Activated T-cell treated with anti-CD3 and anti-CD28 coated beads for 4 hours (primary cell): ENCODE measurements at regions not wholly inside any gene's neighbourhood (a gene's known extent, or its start where the extent isn't known, plus 50 kb on each side); places are given as distances from the start of the nearest gene placed in this dataset.

Source experiments
- DNase-seq: peaks from one replicate; pipeline ENCODE4 v3.0.0-alpha.2; 2020

DNA sequence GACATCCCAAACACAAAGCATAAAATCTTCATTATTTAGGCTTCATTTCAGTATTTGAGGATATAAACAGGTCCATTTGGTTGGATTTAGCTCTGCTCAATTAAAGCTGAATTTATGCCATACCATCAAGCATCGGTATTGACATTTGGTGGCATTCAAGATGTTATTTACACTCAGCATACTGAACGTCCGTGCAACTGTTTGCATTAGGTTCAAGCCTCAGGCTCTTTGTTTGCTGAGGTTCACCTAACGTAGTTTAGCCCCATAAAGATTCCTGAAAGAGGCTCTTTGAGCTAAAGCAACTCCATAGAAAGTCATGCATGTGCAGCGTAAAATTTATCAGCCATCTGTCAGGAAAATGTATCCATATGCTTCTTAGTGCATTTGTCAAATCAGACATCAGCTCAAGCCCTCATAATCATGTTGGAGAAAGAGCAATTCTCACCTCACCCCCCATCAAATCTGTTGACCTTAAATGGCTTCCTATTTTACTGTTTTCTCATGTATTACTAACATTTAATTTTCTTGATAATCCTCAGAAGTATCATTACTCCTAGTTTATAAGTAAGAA, 366.9 kb downstream of the EPHA4 start:
- DNase-seq: no peak

DNA sequence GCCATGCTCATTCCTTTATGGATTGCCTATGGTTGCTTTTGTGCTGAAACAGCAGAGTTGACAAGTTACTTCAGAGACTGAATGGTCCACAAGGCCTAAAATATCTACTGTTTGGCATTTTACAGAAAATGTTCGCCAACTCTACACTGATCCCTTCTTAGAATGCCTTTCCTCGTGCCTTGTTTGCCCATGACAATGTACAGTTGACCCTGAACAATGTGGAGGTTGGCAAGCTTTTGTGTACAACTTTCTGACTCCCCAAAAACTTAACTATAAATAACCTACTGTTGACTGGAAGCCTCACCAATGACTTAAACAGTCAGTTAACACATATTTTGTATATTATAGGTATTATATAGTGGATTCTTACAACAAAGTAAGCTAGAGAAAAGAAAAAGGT, 361.4 kb downstream of the EPHA4 start:
- no peak for DNase-seq

DNA sequence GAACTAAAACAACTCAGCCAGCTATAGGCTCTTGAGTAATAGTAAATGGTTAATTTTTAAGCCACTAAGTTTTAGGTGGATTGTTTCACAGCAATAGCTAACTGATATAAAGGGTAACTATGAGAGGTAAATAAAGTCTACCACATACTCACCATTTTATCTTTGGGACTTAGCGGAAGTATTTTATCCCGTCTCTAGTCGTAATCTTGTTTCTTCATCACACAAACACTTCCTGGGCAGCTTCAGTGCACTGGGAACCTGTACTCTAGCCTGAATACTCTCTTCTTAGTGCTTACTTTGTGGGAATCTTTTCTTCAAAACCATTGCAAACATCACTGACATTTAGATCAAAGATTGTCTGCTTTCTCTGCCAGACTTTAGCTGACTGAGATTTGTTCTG, 360.5 kb downstream of the EPHA4 start:
- no peak for DNase-seq

DNA sequence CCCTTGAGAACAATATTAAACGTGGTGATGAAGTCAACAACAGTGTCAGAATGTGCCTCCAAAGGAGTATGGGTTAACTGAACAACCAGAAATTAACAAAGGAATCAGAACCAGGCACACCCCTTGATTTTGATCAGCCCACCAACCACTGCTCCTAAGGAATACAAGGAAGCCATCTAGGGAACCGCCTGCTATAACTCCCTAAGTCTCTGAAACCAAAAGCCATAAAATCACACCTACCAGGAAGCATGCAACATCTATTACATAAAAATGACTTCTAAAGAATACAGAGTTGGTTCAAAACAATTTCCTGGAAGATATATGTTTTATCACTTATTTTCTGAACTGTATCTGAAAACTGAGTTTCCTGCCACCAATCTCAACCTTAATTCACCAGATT, 360.0 kb downstream of the EPHA4 start:
- no peak for DNase-seq

DNA sequence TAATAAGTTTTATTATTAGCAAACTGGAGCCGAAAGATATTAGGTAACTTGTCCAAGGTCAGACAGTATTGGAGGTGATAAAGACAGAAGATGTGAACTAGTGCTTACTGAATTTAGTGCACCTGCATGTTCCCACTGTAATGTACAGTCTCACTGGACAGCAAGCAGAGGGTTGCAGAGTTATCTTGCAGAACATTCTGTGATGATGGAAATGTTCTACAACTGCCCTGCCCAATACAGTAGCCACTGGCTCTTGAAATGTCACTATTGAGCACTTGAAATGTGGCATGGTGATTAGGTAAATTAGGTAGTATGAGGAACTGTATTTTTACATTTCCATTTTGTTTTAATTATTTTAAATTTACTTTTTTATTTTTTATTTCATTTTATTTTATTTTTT, 356.6 kb downstream of the EPHA4 start:
- no peak for DNase-seq

DNA sequence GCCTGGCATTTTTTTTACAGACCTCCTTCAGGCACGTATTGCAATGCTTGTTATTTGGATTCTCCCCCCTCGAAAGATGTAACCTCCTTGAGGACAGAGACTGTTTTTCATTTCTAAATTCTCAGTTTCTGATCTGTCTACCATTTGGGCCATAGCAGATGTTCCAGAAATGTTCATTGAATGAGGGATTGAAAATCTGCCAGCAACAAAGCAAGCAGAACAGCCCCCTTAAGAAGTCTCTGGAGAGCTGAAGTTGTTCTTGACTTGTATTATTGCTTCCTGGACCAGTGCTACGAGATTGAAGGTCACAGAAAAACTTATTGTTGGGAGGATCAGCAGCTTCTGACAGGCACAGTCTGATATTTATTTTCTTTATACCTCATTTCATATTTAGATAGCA, 355.5 kb downstream of the EPHA4 start:
- DNase-seq: no peak

DNA sequence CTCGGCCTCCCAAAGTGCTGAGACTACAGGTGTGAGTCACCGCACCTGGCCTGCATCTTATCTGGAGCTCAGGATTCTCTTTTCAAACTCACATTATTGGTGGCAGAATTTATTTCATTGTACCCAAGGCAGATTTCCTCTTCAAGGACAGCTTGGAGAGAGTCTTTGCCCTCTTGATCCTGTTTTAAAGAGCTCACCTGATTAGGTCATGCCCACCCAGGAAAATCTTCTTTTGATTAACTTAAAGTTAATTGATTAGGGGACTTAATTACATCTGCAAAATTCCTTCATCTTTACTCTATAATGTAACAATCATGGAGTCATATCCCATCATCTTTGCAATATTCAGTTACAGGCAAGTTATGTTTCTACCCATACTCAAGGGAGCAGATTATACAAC, 346.4 kb downstream of the EPHA4 start:
- DNase-seq: no peak

DNA sequence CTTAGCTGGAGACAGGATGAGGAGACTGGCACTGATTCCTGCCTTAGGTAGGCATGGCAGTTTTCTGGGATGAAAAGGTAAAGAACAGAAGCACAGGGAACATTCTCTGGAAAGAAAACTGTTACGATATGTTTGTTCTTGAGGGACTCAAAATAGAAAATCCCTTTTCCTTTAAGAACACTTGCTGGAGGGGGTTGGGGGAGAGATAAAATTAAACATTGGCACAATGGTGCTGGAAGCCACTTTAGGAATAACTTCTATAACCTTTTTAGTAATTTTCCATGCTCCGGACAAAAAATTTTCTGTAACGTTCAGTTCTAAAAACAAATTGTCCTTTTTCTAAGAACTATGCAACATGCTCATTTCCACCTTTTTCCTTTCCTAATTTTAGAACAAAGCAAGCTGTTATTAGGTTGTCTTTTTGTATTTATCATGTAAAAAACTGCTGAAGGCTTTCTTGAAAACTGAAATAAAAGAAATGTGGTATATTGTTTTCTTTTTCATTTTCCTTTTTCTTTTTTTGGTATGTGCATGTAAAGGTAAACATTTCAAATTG, 343.8 kb downstream of the EPHA4 start:
- DNase-seq: no peak

DNA sequence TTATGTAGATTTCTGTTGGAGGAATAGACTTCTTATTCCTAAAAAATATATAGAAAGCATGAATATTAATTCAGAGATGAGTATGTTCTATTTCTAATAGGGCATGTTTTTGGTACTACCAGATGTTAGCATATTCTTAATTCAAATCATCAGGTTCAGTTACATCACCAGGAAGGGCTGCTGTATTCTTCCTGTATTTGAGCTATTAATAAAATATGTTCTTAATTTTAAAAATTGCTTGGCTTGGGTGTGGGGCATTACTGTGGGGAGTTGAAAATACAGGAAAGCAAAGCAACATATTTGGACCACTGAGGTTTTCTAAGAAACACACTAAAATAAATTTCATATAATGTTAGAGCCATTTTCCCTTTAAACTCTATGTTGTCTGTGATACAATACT, 343.0 kb downstream of the EPHA4 start:
- DNase-seq: no peak

DNA sequence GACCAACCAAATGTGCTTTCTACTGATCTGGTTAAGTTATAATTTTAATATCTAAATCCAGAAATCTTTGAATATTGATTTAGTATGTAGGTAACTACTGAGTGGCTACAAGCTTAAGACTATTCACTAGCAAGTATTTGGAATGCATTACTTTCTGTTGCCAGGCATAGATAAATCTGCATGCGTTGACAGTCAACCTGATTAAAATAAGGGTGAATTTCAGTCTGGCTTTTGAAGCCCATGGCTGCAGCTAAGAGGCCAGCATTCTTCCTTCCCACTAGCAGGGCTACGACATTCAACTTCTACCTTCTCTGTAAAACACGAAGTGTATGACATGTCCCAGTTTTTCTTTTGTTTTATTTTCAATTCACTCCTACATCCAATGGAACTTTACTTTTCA, 340.6 kb downstream of the EPHA4 start:
- no peak for DNase-seq

DNA sequence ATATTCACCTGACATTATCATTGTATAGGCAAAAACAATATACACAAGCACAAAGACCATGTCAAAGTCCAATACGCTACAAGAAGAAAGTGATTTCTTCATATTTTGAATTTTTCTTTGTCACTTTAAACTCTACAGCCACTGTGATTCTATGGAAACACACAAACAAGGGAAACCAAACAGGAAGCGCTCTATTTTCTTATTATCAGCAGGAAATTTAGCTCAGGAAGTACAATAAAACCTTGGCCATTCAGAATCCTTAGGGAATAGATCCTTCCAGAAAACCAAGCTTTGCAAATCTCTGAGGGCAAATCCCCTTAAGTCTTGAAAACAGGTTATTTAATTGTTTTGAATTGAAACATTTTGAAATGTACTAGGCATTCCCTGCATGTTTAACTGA, 336.2 kb downstream of the EPHA4 start:
- DNase-seq: no peak

DNA sequence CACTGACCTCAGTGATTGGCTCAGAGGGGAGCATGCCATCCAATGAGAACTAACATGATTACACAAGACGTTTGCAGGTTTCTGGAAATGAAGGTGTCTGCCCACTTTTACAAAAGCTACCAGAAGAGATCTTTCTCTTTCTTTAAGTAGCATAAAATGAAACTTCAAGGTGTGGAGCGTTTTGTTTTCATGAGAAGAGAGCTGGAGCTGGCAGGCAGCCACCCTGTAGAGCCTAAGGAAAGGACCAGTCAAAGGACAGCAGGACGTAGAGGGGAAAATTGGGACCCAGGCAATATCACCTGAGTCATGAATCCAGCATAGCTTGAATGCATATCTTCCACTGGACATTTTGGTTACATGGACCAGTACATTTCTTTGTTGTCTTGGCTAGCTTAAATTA, 331.0 kb downstream of the EPHA4 start:
- no peak for DNase-seq

DNA sequence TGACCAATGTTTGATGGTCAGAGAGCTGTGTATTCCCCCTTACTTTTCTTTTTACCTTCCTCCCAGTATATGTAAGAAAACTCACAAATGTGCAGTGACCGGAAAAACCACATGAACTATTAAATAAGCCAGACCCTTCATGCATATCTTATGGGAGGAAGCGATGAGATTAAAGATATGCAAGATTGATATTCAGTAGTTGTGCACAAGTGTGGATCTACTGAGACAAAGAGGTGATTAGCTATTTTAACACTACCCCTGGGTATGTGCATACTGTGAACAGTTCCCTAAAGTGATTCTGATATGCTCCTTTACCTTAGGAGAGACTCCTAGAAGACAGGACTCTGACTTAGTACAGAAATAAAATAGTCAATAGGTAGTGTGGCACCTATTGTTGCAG, 328.3 kb downstream of the EPHA4 start:
- no peak for DNase-seq

DNA sequence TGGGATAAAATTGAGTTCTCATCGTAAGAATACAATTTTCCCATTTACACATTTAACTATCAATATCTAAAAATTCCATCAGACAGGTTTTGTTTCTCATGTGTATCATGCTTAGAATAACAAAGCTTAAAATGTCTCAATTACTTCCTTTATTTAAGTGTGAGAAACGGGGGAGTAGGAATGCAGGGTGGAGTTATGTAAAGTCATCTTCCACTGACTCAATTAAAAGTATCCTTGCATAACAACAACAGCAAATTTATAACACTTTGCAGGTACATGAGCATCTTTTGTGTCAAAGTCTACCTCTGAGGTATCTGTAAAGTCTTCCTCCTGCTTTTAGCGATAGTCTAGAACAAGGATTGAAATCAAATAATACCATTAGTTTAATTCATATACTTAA, 327.1 kb downstream of the EPHA4 start:
- no peak for DNase-seq

DNA sequence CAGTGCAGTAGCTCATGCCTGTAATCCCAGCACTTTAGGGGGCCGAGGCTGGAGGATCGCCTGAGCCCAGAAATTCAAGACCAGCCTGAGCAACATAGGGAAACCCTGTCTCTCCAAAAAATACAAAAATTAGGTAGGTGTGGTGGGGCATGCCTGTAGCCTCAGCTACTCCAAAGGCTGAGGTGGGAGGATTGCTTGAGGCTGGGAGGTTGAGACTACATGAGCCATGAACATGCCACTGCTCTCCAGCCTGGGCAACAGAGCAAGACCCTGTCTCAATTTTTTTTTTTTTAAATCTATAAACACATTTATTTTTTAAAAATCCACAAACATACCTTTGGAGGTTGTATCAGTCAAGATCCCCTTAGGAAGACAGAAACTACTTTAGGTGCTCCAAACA, 326.3 kb downstream of the EPHA4 start:
- DNase-seq: no peak

DNA sequence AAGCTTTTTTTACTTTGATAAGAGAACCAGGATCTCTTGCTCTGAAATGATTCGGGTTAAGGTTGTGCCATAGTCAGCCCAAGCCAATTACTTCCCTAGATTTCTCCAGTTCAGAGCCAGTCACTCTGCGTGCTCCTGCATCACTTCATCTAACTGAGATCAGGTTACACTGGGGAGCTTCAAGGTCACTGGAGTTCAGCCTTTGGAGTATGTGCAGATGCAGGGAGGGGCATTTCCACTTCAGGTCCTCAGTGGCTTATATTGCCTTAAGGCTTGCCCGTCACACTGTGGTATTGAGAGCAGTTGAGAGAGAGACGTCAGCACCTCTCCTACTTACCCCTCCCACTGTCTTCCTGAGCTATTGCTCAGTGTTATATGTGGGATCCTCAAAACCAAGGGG, 317.8 kb downstream of the EPHA4 start:
- DNase-seq: no peak

DNA sequence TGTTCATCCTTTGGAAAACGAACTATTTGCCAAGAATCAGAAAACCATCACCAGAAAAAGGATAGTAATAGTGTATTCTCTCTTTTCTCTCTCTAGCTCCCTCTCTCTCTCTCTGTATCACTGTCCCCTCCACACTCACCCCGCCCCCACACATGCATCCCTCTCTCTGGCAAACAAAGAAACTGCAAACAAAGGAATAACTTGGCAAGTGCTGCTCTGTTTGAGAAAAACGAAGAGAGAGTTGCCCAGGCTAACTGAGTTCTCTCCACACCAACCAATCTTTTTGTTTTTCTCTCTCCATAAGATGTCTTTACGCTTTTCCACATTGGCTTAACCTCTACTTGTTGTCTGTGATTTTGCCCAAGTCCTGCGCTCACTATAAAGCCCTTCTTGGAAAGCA, 316.2 kb downstream of the EPHA4 start:
- DNase-seq: no peak

DNA sequence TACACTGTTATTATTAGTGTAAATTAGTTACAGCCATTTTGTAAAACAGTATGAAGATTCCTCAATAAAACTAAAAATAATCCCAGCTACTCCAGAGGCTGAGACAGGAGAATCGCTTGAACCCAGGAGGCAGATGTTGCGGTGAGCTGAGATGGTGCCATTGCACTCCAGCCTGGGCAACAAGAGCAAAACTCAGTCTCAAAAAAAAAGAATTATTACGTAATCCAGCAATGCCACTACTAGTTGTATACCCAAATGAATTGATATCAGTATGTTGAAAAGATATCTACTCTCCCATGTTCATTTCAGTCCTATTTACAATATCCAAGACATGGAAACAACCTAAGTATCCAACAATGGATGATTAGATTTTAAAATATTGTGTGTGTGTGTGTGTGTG, 313.6 kb downstream of the EPHA4 start:
- DNase-seq: no peak

DNA sequence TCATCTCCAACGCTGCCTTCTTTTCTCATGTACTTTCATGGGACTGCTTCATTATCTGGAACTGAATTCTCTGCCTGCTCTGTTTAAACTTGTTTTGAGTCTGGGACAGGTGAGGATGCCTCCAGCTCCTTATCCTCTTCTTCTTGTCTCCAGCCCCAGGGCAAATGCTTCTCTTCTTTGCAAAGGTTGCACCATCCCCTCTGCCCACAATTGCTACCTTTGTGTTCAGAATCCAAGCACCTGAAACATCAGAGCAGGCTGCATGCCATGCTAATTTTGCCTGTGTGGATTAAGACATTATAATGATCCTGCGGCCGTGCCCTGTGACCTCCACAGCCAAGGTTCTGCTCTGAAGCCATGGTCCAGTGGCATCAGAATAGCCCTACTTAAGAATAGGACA, 309.5 kb downstream of the EPHA4 start:
- no peak for DNase-seq

DNA sequence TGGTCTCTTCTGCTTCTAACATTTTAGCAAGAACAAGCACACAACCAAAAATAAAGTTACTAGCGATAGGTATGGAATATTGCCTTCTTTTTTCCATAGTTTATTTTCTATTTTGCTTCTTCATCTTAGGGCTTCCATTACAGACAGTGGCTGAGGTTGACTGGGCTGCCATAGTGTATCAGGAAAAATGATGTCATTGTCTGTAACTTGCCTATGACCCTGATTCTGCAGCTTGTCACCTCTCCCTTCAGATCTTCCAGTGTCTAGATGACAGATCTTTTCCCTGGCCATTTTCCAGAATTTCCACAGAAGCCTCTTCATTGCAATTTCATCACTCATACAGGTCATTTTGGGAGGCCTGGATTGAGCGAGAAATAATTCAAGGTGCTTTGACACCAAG, 308.5 kb downstream of the EPHA4 start:
- no peak for DNase-seq

DNA sequence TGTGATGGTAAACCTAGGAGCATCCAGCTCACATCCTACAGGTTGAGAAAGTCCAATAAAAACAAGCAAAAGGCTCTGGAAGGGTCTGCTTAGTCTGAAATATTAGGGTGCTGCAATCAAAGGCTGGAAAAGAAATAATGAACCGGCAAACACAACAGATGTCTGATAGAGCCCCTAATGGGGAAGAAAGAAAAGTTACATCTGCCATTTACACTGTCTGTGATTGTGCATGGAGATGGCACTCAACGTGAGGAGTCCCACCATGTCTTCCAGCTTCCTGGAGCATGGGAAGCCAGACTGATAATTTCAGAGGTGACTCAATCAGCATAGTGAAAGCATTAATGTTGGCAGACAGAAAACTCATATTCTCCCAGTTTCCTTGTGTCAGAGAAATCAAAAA, 307.8 kb downstream of the EPHA4 start:
- DNase-seq: no peak

DNA sequence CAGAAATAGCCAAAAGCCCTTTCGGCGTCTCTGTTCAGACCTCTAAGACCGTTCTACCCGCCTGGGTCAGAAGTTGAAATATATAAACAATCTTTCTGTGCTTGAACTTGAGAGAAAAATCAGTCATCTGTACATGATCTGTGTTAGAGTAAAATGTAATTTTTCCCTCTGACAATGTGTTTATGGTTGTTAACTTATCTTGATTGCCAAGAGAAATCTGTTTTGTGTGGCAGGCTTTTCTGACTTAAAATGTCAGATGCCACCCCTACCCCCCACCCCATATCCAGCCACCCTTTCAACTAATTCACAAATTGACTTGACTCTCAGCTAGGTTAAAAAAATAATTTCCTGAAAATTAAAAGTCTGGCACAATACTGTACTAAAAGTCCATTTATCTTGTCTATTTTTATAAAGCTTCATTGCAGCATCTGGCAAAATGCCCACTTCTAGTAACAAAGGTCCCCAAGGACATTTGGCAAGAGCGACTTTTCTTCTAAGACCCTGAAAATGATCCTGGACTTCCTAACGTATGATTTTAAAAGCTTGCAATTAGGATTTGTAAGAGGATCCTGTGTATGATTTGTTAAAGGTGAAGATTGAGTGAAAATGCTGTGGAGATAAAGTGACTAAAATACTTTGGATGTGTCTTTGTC, 304.2 kb downstream of the EPHA4 start:
- no peak for DNase-seq

DNA sequence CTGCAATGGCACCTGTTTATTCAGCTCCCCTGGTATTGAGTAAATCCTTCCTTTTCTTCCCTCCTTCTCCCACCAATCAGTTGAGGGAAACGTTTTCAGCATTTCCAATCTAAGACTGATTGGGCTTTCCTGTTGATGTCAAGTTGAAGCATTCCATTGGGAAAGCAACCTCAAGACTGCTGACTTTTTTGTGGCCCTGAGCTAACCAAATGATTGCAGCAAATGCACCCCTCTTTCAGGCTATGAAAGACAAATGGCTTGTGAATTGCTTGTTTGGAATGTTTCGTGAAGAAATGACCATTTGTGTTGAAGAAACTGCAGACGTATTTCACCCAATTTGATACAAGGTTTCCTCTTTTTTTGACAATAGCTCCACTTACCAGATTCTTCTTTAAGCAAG, 303.5 kb downstream of the EPHA4 start:
- no peak for DNase-seq

DNA sequence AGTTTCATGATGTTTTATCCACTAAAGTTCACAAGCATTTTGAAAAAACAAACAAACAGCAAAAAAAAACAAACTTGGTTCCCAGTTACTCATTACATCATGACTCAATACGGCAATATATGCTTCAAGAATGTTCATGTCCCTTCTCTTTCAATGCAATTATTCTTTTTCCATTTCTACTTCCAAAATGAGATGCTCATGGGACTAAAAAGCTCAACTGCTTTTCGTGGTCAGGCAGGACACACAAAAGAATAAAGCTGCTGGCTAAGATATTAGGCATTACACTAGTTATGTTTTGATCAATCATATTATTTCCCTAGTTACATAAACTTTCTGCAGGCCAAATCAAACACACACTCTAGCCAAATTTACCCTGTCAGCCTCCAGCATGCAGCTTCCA, 301.3 kb downstream of the EPHA4 start:
- DNase-seq: no peak

DNA sequence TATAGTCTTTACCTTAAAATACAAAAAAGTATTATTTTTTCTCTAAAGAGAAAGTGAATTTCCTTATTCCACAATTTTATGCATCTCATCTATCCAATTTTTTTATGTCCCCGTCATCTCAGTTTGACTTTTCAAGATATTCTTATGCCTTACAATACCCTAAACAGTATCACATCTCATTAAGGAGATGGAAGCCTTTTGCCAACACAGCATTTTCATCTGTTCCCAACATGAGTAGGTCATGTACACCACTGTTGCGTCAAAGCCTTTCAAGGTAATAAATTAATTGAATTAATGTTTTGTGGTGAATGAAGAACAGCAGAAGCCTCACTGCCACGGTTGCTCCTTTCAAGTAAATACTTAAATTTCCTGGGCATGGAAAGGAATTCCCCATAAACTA, 299.4 kb downstream of the EPHA4 start:
- DNase-seq: no peak
